ENCODE measurements at regions not wholly inside any gene's neighbourhood (a gene's known extent, or its start where the extent isn't known, plus 50 kb on each side); places are given as distances from the start of the nearest gene placed in this dataset.

- DNase-seq: no peak
Measured at GRCh38 chr16:49121636-49122035, 160.0 kb downstream of the CBLN1 start.

DNA sequence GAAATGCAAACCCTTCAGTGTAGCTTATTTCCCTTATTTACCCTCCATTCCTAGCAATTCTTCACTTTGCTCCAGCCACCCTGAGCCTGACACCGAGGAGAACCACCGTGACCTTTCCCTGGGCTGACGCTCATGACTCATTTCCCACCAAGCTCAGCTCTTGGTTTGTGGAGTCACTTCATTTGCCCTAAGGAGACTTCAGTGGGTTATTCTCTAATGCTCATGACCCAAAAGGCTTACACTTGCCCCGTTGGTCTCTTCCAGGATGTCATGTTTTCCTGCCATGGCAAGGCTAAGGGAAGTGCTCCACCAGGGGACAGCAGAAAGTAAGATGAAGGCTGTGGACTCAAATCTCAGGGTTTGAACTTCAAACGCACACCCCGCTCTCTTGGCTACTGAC lies 161.0 kb downstream of the CBLN1 start:
- no peak for DNase-seq

- no peak for DNase-seq
Measured at GRCh38 chr16:49116873-49117272, 164.8 kb downstream of the CBLN1 start.

GRCh38 chr16:49115956-49116355 lies 165.7 kb downstream of the CBLN1 start:
- no peak for DNase-seq

GRCh38 chr16:49112754-49113153 lies 168.9 kb downstream of the CBLN1 start:
- DNase-seq: no peak

- DNase-seq: no peak
Measured at GRCh38 chr16:49111351-49111750, 170.3 kb downstream of the CBLN1 start.

DNA sequence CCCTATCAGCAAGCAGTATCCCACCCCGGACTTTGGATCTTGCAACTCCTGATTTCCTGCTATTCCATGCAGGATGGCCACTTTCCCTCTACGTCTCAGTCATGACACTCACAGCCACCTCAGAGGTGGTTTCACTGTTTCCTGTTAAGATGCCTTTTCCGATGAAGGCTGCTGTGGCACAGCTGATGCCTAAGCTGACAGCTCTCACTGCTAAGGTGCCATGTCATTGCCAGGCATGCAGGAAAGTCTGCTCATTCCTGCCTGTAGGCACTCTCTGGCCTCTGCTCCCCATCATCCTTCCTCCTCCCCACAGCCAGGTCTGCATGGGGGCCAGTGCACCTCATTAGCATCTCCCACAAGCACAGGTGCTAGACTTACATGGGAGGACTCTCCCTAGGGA lies 173.0 kb downstream of the CBLN1 start:
- DNase-seq: no peak

GRCh38 chr16:49103298-49103697 lies 178.3 kb downstream of the CBLN1 start:
- DNase-seq: no peak

GRCh38 chr16:49101997-49102396 lies 179.6 kb downstream of the CBLN1 start:
- DNase-seq: no peak

DNA sequence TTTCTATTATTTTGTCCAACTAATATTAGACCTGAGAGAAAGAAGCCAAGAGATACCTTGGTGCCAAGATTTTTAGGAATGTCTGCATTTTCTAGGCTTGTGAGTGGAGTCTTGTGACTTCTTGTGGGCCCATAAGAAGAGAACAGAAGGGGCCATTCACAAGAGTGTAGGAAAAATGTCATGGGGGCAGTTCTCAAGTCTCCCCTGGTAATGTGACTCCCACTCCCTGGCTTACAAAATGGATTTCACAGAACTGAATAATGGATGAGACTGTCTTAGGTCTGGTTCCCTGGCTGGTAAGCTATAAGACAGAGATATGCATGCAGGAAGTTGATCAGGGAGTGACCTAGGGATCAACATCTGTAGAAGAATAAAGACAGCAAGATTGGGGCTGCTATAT lies 181.3 kb downstream of the CBLN1 start:
- no peak for DNase-seq

GRCh38 chr16:49097964-49098363 lies 183.7 kb downstream of the CBLN1 start:
- DNase-seq: no peak

DNA sequence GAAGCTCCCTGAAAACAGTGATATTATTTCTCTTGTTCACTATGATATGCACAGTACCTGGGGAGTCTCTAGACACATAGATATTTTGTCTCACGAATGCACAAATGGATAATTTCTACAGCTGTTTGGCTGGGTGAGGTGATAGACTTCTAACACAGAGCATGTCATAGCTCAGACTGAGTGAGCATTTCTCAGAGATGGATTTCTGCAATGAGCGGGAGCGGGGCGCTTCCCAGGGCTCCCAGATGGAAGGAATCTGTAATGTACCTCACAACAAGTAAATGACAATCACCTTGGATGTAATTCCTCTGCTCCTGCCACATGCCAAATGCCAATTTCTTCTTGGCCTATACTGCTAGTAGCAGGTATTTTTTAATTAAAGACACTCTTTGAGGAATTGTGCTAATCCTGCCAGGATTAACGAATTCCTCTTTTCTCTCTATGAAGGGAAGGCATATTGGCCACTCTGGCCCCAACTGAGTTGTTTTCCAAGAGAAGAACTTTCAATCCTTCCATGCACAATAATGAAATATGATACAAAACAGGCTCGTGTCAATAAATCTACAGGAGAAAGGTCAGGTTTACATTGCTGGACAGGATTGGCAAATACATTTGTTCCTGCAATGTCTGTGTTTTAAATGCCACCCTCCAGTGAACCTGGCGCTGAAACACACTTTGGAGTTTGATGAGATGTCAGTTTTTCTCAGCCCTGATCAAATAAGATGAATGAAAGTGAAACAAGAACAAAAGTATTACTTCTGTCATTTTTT lies 185.3 kb downstream of the CBLN1 start:
- no peak for DNase-seq

- no peak for DNase-seq
Measured at GRCh38 chr16:49095539-49095938, 186.1 kb downstream of the CBLN1 start.

DNA sequence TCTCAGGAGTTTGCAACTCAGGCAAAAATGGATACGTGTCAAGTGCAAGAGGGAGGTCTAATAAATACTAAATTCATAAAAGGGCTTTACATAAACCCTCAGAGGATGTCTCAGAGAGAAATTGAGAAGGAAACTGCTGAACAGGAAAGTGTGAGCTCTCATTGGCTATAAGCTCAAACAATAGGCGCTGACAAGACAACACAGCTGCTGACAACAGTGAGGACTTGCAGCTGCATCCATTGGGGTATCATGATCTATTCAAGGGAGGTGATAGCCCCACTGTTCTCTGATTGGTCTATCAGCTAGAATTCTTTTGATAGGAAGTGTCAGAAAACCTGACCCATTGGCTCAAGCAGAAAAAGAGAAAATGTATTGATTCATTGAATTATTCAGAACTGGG lies 187.2 kb downstream of the CBLN1 start:
- DNase-seq: no peak

DNA sequence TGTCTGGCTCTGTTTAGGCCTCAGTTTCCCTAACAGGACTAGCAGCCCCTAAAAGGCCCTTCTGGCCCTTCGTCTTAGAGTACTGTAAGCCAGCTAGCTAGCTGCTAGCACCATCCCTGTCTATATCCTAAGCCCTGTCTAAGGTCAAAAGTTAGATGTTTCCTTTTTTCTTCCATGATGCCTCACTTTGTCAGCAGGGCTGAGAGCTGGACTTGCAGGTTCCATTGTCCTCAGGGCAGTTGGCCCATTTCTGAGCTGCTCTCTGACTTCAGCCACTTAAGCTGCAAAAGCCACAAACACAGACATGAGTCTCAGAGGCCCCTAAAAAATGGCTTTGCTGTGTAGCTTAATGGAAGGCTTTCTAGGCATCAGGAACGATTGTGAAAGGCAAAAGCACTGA lies 187.7 kb downstream of the CBLN1 start:
- no peak for DNase-seq

DNA sequence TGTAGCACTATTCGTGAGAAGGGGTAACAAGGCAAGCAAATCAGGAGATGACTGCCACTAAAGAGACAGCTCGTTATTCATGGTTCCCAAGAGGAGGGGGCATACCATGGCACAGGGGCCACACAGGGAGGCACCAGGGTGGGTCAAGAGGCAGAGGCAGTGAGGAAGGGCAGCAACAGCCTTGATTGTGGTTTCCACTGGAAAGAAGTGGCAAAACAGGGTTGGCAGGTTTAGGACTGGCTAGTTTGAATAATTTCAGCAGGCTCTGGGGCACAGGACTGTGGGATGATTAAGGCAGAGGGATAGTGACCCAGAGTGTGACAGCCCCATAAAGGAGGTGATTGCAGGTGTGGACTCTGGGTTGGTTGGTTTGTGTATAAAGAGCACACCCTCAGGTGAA lies 188.9 kb downstream of the CBLN1 start:
- DNase-seq: no peak

DNA sequence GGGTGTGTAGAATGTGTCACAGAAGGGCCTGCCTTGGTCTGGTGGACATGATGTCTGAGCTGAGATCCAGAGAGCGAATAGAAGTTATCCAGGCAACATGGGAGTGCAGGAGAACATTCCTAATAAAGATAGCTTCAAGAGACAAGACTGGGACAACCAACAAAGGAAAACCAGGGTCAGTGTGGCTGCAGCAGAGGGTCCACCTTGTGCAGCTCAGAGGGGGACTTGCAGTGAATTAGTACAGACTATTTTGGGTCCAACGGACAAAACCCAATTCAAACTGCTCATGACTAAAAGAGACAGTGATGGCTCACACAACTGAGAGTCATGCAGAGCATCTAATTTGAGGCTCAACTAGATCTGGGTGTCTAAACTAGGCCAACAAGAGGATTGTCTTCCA lies 192.1 kb downstream of the CBLN1 start:
- no peak for DNase-seq

DNA sequence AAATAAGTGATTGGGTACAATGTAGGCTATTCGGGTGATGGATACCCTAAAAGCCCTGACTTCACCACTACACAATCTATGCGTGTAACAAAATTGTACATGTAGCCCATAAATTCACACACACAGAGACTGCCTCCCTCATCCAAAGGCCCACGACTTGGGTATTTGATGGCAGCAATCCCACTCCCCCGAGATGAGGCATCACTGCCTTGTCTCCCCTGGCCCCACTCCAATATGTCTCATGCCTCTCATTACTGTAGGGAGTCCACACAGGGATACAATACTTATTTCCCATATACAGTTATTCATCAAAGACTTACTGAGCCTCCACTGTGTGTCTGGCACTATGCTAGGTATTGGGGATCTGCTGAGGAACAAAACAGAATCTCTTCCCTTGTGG lies 192.6 kb downstream of the CBLN1 start:
- DNase-seq: no peak

- DNase-seq: no peak
Measured at GRCh38 chr16:49085686-49086085, 196.0 kb downstream of the CBLN1 start.

DNA sequence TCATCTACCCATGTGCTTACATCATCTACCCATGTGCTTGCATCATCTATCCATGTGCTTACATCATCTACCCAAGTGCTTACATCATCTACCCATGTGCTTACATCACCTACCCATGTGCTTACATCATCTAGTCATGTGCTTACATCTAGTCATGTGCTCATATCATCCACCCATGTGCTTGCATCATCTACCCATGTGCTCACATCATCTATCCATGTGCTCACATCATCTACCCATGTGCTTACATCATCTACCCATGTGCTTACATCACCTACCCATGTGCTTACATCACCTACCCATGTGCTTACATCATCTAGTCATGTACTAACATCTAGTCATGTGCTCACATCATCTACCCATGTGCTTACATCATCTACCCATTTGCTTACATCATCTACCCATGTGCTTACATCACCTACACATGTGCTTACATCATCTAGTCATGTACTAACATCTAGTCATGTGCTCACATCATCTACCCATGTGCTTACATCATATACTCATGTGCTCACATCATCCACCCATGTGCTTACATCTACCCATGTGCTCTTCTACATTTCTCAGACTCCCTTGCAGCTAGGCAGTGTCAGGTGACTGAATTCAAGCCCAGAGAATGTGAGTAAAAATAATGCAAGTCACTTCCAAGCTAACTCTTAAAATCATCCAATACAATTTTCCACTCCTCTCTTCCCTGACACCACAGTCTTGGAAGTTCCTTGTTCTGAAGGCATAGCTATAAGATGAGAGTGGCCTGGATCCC lies 196.8 kb downstream of the CBLN1 start:
- DNase-seq: no peak

DNA sequence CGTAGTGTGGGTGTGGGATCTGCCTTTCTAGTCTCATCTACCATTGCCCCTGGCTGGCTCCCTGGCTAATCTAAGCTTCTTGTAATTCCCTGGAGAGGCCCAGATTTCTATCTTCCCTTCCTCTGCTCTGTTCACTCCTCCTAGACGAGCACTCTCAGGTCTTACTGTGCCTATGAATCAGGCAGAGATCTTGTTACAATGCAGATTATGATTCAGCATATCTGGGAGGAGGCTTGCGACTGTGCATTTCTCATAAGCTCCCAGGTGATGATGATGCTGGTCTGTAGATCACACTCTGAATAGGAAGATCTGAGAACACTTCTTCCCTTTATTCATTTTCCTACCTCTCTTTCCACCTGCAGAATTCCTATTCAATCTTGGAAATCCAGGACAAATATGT lies 200.1 kb downstream of the CBLN1 start:
- DNase-seq: no peak

- DNase-seq: no peak
Measured at GRCh38 chr16:49081086-49081485, 200.6 kb downstream of the CBLN1 start.

DNA sequence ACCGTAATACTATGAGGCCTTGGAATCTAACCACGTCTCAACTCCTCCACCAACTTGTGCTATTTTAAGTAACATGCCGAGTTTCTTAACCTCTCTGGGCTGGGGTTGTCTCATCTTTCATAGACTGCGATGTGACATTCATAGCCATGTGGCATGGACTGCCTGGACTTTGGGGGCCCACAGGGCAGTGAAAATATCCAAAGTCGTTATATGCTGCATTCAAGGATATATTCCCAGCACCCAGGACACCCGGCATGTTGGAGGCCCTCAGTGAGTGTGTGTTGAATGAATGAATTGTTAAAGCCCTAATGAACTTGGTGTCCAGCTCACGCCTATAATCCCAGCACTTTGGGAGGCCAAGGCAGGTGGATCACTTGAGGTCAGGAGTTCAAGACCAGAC lies 203.1 kb downstream of the CBLN1 start:
- DNase-seq: no peak

- no peak for DNase-seq
Measured at GRCh38 chr16:49078104-49078503, 203.5 kb downstream of the CBLN1 start.

DNA sequence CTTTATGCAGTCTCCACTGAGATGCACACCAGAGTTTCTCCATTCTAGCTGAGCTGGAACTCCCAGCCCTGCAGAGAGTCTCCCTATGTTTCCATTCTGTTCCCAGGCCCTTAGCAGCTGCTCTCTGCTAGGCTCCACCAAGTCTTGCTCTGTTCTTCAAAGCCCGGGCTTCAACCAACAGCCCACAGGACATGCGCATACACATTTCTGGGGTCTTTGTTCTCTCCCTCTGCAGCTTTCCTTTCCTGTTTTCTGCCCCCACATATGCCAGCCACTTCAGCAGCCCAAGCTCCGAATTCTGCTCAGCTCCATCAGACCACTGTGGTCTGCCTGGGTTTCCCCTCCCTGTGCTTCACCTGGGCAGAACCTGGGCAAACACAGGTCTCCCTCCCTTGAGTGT lies 205.9 kb downstream of the CBLN1 start:
- DNase-seq: no peak

All from CD4-positive, alpha-beta T cell treated with Interferon alpha-2 for 1 hour (primary cell).